Breast epithelium (tissue), 3 donors: ENCODE measurements at regions not wholly inside any gene's neighbourhood (a gene's known extent, or its start where the extent isn't known, plus 50 kb on each side); places are given as distances from the start of the nearest gene placed in this dataset.

Source experiments
- POLR2A ChIP-seq: fragments of 450-650 bp; IDR thresholded peaks from one replicate; pipeline ENCODE4 v1.6.1; 2016; ENCODE audit warnings: antibody characterized with exemption, mild to moderate bottlenecking, moderate library complexity
- TF ChIP-seq, protein P1 (sequence below), 3 donors: fragments of 450-650 bp; IDR thresholded peaks; one replicate each; pipeline ENCODE4 v1.5.1; 2016 to 2017; ENCODE audit warnings: antibody characterized with exemption in 3 of 3, mild to moderate bottlenecking in 3 of 3, moderate library complexity in 3 of 3

DNA sequence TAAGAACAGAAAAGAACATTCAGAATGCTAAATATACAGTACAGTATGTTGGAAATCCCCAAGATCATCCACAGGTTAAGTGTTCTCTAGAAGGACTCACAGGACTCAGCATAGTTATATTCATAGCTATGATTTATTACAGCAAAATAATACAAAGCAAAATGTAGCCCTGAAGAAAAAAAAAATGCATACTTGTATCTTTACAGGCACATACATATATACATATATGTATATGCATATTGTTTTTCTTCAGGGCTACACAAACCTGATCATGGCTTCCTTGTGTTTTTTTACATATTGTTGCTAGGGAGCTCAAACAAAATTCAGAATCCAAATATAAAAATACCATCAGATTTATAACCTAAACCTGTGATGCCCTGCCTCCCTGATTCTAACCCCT lies 78.5 kb downstream of the TUBA3C start:
- TF ChIP-seq POLR2A, result no peak
- TF ChIP-seq, protein P1, sequence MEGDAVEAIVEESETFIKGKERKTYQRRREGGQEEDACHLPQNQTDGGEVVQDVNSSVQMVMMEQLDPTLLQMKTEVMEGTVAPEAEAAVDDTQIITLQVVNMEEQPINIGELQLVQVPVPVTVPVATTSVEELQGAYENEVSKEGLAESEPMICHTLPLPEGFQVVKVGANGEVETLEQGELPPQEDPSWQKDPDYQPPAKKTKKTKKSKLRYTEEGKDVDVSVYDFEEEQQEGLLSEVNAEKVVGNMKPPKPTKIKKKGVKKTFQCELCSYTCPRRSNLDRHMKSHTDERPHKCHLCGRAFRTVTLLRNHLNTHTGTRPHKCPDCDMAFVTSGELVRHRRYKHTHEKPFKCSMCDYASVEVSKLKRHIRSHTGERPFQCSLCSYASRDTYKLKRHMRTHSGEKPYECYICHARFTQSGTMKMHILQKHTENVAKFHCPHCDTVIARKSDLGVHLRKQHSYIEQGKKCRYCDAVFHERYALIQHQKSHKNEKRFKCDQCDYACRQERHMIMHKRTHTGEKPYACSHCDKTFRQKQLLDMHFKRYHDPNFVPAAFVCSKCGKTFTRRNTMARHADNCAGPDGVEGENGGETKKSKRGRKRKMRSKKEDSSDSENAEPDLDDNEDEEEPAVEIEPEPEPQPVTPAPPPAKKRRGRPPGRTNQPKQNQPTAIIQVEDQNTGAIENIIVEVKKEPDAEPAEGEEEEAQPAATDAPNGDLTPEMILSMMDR (IDR thresholded peaks at IDR 0.05), result no peak
